DMS114 treated with DMSO at 0.1 percent for 48 hours (cell line): ENCODE measurements at regions not wholly inside any gene's neighbourhood (a gene's known extent, or its start where the extent isn't known, plus 50 kb on each side); places are given as distances from the start of the nearest gene placed in this dataset.
"Not testable (repeated sequence)": the region's sequence is repeated elsewhere in the genome, so short reads cannot be mapped to it uniquely, and the experiment has no call there.

Experiments used
- DNase-seq: peaks from one replicate; lab custom pipeline; 2025; ENCODE audit not compliant: unreplicated experiment; lab: John Stamatoyannopoulos, UW

GRCh38 chr18:71115261-71115660, 826.4 kb downstream of the SOCS6 start:
- DNase-seq: no peak

- no peak for DNase-seq
Measured at GRCh38 chr18:71114550-71115210, 825.8 kb downstream of the SOCS6 start.

- DNase-seq: no peak
Measured at GRCh38 chr18:71107244-71107643, 818.4 kb downstream of the SOCS6 start.

GRCh38 chr18:71106701-71107100, 817.9 kb downstream of the SOCS6 start:
- DNase-seq: no peak

GRCh38 chr18:71105994-71106546, 817.2 kb downstream of the SOCS6 start:
- DNase-seq: no peak

GRCh38 chr18:71105078-71105819, 816.4 kb downstream of the SOCS6 start:
- no peak for DNase-seq

GRCh38 chr18:71079606-71080005, 790.8 kb downstream of the SOCS6 start:
- DNase-seq: no peak

GRCh38 chr18:71077451-71077850, 788.6 kb downstream of the SOCS6 start:
- no peak for DNase-seq

- no peak for DNase-seq
Measured at GRCh38 chr18:71075147-71075546, 786.3 kb downstream of the SOCS6 start.

- DNase-seq: no peak
Measured at GRCh38 chr18:71068338-71068737, 779.5 kb downstream of the SOCS6 start.

GRCh38 chr18:71049893-71050292, 761.0 kb downstream of the SOCS6 start:
- no peak for DNase-seq

GRCh38 chr18:71047882-71048281, 759.0 kb downstream of the SOCS6 start:
- no peak for DNase-seq

- DNase-seq: no peak
Measured at GRCh38 chr18:71045331-71046065, 756.7 kb downstream of the SOCS6 start.

GRCh38 chr18:71040161-71040560, 751.3 kb downstream of the SOCS6 start:
- no peak for DNase-seq

GRCh38 chr18:71038196-71038595, 749.4 kb downstream of the SOCS6 start:
- no peak for DNase-seq

- DNase-seq: no peak
Measured at GRCh38 chr18:71036783-71037182, 747.9 kb downstream of the SOCS6 start.

- DNase-seq: not testable (repeated sequence)
Measured at GRCh38 chr18:71031296-71032191, 742.7 kb downstream of the SOCS6 start.

GRCh38 chr18:71030085-71030484, 741.2 kb downstream of the SOCS6 start:
- not testable (repeated sequence) for DNase-seq

GRCh38 chr18:71028285-71028762, 739.5 kb downstream of the SOCS6 start:
- DNase-seq: no peak

- no peak for DNase-seq
Measured at GRCh38 chr18:71027531-71027930, 738.7 kb downstream of the SOCS6 start.
